ENCODE measurements at regions not wholly inside any gene's neighbourhood (a gene's known extent, or its start where the extent isn't known, plus 50 kb on each side); places are given as distances from the start of the nearest gene placed in this dataset.
"Not testable (repeated sequence)": the region's sequence is repeated elsewhere in the genome, so short reads cannot be mapped to it uniquely, and the experiment has no call there.

GRCh38 chr6:62819640-62820039 is 391.6 kb upstream of the FKBP1C start:
- DNase-seq: no peak

- no peak for DNase-seq
These were observed 402.5 kb upstream of the FKBP1C start for GRCh38 chr6:62808565-62809293.

- no peak for DNase-seq
These were observed 405.8 kb upstream of the FKBP1C start for GRCh38 chr6:62805431-62805830.

GRCh38 chr6:62803094-62803493 is 408.2 kb upstream of the FKBP1C start:
- no peak for DNase-seq

GRCh38 chr6:62797190-62797589 is 414.1 kb upstream of the FKBP1C start:
- no peak for DNase-seq

- DNase-seq: peak; percentile 14 to 46 (median 39)
These were observed 435.7 kb upstream of the FKBP1C start for GRCh38 chr6:62775427-62776022.

GRCh38 chr6:62766174-62766573 is 445.1 kb upstream of the FKBP1C start:
- DNase-seq: not testable (repeated sequence)

- no peak for DNase-seq
These were observed 446.4 kb upstream of the FKBP1C start for GRCh38 chr6:62764841-62765240.

- no peak for DNase-seq
These were observed 447.9 kb upstream of the FKBP1C start for GRCh38 chr6:62763125-62763912.

- no peak for DNase-seq
These were observed 460.9 kb upstream of the KHDRBS2 start for GRCh38 chr6:62746968-62747367.

- DNase-seq: no peak
These were observed 460.1 kb upstream of the KHDRBS2 start for GRCh38 chr6:62746161-62746560.

- no peak for DNase-seq
These were observed 454.6 kb upstream of the KHDRBS2 start for GRCh38 chr6:62740596-62740995.

GRCh38 chr6:62740171-62740570 is 454.1 kb upstream of the KHDRBS2 start:
- no peak for DNase-seq

GRCh38 chr6:62737792-62738191 is 451.8 kb upstream of the KHDRBS2 start:
- no peak for DNase-seq

- no peak for DNase-seq
These were observed 435.4 kb upstream of the KHDRBS2 start for GRCh38 chr6:62721408-62721807.

- DNase-seq: no peak
These were observed 430.7 kb upstream of the KHDRBS2 start for GRCh38 chr6:62716719-62717118.

GRCh38 chr6:62714112-62714511 is 428.1 kb upstream of the KHDRBS2 start:
- DNase-seq: no peak

GRCh38 chr6:62711750-62712149 is 425.7 kb upstream of the KHDRBS2 start:
- no peak for DNase-seq

GRCh38 chr6:62707914-62708313 is 421.9 kb upstream of the KHDRBS2 start:
- DNase-seq: no peak

GRCh38 chr6:62707156-62707555 is 421.1 kb upstream of the KHDRBS2 start:
- DNase-seq: no peak

- DNase-seq: no peak
These were observed 397.0 kb upstream of the KHDRBS2 start for GRCh38 chr6:62683063-62683462.

GRCh38 chr6:62681108-62681507 is 395.1 kb upstream of the KHDRBS2 start:
- DNase-seq: no peak

- DNase-seq: no peak
These were observed 387.0 kb upstream of the KHDRBS2 start for GRCh38 chr6:62672989-62673388.
